GM12874 (cell line): ENCODE measurements at regions not wholly inside any gene's neighbourhood (a gene's known extent, or its start where the extent isn't known, plus 50 kb on each side); places are given as distances from the start of the nearest gene placed in this dataset.

Source experiments
- CTCF ChIP-seq: IDR thresholded peaks from 2 replicates; pipeline ENCODE4 v1.5.1; 2011; ENCODE audit warnings: low read depth, mild to moderate bottlenecking, control low read depth, low read length, moderate library complexity; ENCODE audit not compliant: insufficient read depth

- no peak for TF ChIP-seq CTCF
Measured at GRCh38 chr12:77224346-77224745, 159.0 kb upstream of the E2F7 start.

GRCh38 chr12:77222336-77222735 lies 157.0 kb upstream of the E2F7 start:
- TF ChIP-seq CTCF, result no peak

- TF ChIP-seq CTCF, result no peak
Measured at GRCh38 chr12:77220586-77220985, 155.2 kb upstream of the E2F7 start.

GRCh38 chr12:77218278-77218677 lies 152.9 kb upstream of the E2F7 start:
- TF ChIP-seq CTCF, result no peak

GRCh38 chr12:77214136-77214535 lies 148.8 kb upstream of the E2F7 start:
- no peak for TF ChIP-seq CTCF

- TF ChIP-seq CTCF, result no peak
Measured at GRCh38 chr12:77213319-77213718, 147.9 kb upstream of the E2F7 start.

- TF ChIP-seq CTCF, result no peak
Measured at GRCh38 chr12:77210724-77211123, 145.4 kb upstream of the E2F7 start.

- no peak for TF ChIP-seq CTCF
Measured at GRCh38 chr12:77204083-77204482, 138.7 kb upstream of the E2F7 start.
